ENCODE measurements at regions not wholly inside any gene's neighbourhood (a gene's known extent, or its start where the extent isn't known, plus 50 kb on each side); places are given as distances from the start of the nearest gene placed in this dataset.

GRCh38 chr13:107375701-107376340 lies 807.9 kb upstream of the ARGLU1 start:
- no peak for TF ChIP-seq SNAI2 (CRISPR knock-in tag; IDR thresholded peaks at IDR 0.05)
- TF ChIP-seq ESRRG (CRISPR knock-in tag; IDR thresholded peaks at IDR 0.05), result no peak
- TF ChIP-seq TCF4 (CRISPR knock-in tag; IDR thresholded peaks at IDR 0.05; ENCODE audit: borderline replicate concordance), result no peak
- TF ChIP-seq PATZ1 (CRISPR knock-in tag; IDR thresholded peaks at IDR 0.05; ENCODE audit: borderline replicate concordance), result no peak
- no peak for TF ChIP-seq GLIS3 (CRISPR knock-in tag; IDR thresholded peaks at IDR 0.05)
- TF ChIP-seq ARNTL (CRISPR knock-in tag; IDR thresholded peaks at IDR 0.05; ENCODE audit: borderline replicate concordance, low read depth), result no peak
- TF ChIP-seq PPARA (CRISPR knock-in tag; IDR thresholded peaks at IDR 0.05; ENCODE audit: borderline replicate concordance), result no peak
